Activated CD4-positive, alpha-beta memory T cell treated with anti-CD3 and anti-CD28 coated beads for 36 hours (primary cell): ENCODE measurements at regions not wholly inside any gene's neighbourhood (a gene's known extent, or its start where the extent isn't known, plus 50 kb on each side); places are given as distances from the start of the nearest gene placed in this dataset.

ENCODE experiments used
- CTCF ChIA-PET: fragments of 350-600 bp; sonication (Branson Sonifier 250); formaldehyde crosslinking; loops from one replicate; lab custom pipeline; 2021; ENCODE audit warnings: antibody characterized with exemption, inconsistent platforms; lab: Charles Lee
- POLR2A ChIA-PET: fragments of 350-600 bp; sonication (Branson Sonifier 250); formaldehyde crosslinking; loops from one replicate; lab custom pipeline; 2021; ENCODE audit warnings: antibody characterized with exemption; lab: Charles Lee
- DNase-seq: peaks from one replicate; pipeline ENCODE4 v3.0.0-alpha.2; 2020
- H3K27ac Mint-ChIP-seq: one replicate; pipeline ENCODE4 v1.8.0; 2021; ENCODE audit warnings: mixed read lengths
- H3K27me3 Mint-ChIP-seq: one replicate; pipeline ENCODE4 v1.8.0; 2021; ENCODE audit warnings: mixed read lengths
- H3K36me3 Mint-ChIP-seq: one replicate; pipeline ENCODE4 v1.8.0; 2021; ENCODE audit warnings: mixed read lengths
- H3K4me1 Mint-ChIP-seq: one replicate; pipeline ENCODE4 v1.8.0; 2021; ENCODE audit warnings: low read depth, mixed read lengths
- H3K4me3 Mint-ChIP-seq: one replicate; pipeline ENCODE4 v1.8.0; 2021; ENCODE audit warnings: mild to moderate bottlenecking, mixed read lengths
- H3K9me3 Mint-ChIP-seq: one replicate; pipeline ENCODE4 v1.8.0; 2021; ENCODE audit warnings: mixed read lengths
- intact Hi-C: fragments of 100-400 bp; cut with micrococcal nuclease; formaldehyde crosslinking; loops from one replicate; pipeline ENCODE4 v1.15.1; 2023

DNA sequence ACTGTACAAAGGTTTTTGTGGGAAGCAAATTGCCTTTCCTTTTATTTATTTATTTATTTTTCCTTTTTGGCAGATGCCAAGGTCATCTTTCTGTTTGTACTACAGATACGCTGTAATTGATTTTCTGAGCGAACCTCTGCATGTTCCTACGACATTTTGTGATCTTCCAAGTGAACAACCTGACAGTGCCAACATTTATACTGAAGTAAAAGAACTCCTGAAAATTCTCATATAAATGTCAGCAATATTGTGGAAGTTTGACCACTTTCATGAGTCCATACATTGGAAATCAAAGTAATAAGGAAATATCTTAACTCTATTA, 86.8 kb upstream of the EEPD1 start:
- H3K4me3 Mint-ChIP-seq = no peak overlapping the region
- no peaks in the 10 kb centered on the region for H3K9me3 Mint-ChIP-seq
- intact Hi-C loops = no loop called here
- no peaks in the 10 kb centered on the region for H3K4me1 Mint-ChIP-seq
- no peaks in the 10 kb centered on the region for H3K36me3 Mint-ChIP-seq
- H3K27ac Mint-ChIP-seq = no peak overlapping the region
- ChIA-PET POLR2A (no interaction called here), CTCF (no interaction called here)
- DNase-seq = no peak
- peaks cover 2% of the 10 kb centered on the region for H3K27me3 Mint-ChIP-seq

DNA sequence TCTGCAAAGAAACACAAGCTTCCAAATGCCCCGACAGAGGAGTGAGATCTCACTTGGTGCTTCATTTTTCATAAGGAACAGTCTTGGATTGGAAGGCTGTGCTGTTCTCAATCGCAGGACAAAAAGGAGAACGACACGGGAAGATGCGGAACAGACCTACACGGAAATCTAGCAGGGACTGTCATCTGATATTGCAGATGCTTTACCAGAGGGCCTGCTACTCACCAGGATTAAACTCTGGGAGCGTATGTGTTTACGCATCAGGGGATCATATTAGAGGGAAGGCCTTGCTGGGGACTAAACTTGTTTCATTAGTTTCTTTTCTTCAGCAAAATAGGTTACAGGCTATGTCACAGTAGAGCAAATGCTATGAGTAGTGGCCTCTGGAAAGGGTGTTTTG, 82.8 kb upstream of the EEPD1 start:
- Mint-ChIP-seq H3K27me3 (no peaks in the 10 kb centered on the region), H3K4me3 (no peak overlapping the region), H3K9me3 (no peaks in the 10 kb centered on the region), H3K4me1 (no peaks in the 10 kb centered on the region), H3K27ac (no peak overlapping the region), H3K36me3 (no peaks in the 10 kb centered on the region)
- intact Hi-C loops = no loop called here
- no peak for DNase-seq
- ChIA-PET CTCF (no interaction called here), POLR2A (no interaction called here)

DNA sequence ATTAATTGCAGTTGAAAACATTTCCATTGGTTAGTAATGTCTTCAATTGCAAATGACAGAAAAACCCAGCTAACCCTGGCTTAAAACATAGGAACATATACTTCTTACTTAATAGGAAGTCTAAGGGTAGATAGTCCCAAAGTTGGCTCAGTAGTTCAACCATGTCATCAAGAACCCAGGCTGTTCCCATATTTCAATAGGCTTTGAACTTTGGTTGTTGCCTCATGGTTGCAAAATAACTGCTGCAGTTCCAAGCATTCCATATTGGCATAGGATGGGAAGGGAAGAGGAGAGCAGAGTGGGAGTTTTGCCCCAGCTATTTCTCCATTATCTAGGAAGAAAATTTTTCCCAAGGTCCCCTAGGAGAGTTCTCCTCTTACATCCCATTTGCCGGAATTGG, 81.4 kb upstream of the EEPD1 start:
- Mint-ChIP-seq H3K27ac (no peak overlapping the region), H3K36me3 (no peaks in the 10 kb centered on the region), H3K27me3 (no peaks in the 10 kb centered on the region), H3K4me3 (no peak overlapping the region), H3K4me1 (no peaks in the 10 kb centered on the region), H3K9me3 (no peaks in the 10 kb centered on the region)
- intact Hi-C loops = no loop called here
- ChIA-PET POLR2A (no interaction called here), CTCF (no interaction called here)
- no peak for DNase-seq

DNA sequence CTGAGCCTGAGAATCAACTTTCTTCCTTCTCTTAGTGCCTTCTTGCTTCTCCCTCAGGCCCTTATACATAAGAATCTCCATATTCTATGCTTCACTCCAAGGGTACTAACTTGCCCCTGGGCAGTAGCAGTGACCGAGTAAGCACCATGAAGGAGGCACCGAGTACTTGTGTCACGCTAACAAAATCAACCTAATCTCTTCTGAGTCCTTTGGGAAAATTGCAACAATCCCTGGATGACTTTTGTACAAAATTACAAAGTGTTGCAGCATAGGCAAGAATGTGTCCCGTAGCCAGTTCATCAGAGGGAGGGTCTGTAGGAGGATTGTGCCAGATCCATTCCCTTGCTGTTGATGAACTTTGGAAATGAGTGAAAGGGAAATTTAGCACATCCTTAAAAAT, 80.4 kb upstream of the EEPD1 start:
- Mint-ChIP-seq H3K4me1 (no peaks in the 10 kb centered on the region), H3K4me3 (no peak overlapping the region), H3K27me3 (no peaks in the 10 kb centered on the region), H3K36me3 (no peaks in the 10 kb centered on the region), H3K27ac (no peak overlapping the region), H3K9me3 (no peaks in the 10 kb centered on the region)
- no peak for DNase-seq
- ChIA-PET POLR2A (no interaction called here), CTCF (no interaction called here)
- intact Hi-C loops = no loop called here

DNA sequence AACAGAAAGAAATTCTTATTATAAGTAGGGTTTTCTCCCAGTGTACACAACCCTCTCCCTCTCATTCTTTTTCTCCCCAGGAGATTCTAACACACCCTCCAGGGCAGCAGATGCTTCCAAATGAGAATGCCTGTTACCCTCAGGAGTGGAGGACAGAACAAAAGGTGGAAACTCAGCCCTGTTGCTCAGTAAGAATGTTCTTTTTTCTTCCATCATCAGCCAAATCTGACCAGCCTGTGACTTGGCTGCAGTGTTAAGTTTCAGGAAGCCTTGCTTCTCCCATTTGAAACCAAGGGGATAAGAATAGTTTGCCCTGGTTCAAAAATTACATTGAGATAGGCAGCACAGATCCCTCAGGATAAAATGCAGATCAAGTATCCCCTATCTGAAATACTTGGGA, 77.5 kb upstream of the EEPD1 start:
- no peak overlapping the region for H3K27ac Mint-ChIP-seq
- no peak for DNase-seq
- no peaks in the 10 kb centered on the region for H3K36me3 Mint-ChIP-seq
- intact Hi-C loops = no loop called here
- H3K27me3 Mint-ChIP-seq = no peaks in the 10 kb centered on the region
- no peak overlapping the region for H3K4me3 Mint-ChIP-seq
- ChIA-PET POLR2A (no interaction called here), CTCF (no interaction called here)
- H3K4me1 Mint-ChIP-seq = no peaks in the 10 kb centered on the region
- H3K9me3 Mint-ChIP-seq = no peaks in the 10 kb centered on the region

DNA sequence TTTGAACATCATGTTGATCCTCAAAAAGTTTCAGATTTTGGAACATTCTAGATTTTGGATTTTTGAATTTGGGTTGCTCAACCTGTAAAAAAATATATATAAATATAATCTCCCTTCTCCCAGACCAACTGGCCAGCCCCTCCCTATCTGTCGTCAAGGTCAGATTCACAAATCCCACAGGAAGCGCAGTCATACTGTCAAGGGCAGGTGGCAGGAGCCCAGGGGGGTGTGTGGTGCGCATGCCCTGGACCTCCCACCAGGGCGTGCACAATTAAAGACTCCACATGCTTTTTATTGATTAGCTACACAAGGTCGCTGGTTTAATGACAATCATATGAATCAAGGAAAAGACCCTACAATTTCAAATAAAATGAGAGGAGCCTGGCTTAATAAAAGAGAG, 77.0 kb upstream of the EEPD1 start:
- no peaks in the 10 kb centered on the region for H3K27me3 Mint-ChIP-seq
- no peak for DNase-seq
- H3K4me1 Mint-ChIP-seq = no peaks in the 10 kb centered on the region
- no peak overlapping the region for H3K4me3 Mint-ChIP-seq
- ChIA-PET CTCF (no interaction called here), POLR2A (no interaction called here)
- intact Hi-C loops = no loop called here
- no peaks in the 10 kb centered on the region for H3K36me3 Mint-ChIP-seq
- H3K9me3 Mint-ChIP-seq = no peaks in the 10 kb centered on the region
- no peak overlapping the region for H3K27ac Mint-ChIP-seq

DNA sequence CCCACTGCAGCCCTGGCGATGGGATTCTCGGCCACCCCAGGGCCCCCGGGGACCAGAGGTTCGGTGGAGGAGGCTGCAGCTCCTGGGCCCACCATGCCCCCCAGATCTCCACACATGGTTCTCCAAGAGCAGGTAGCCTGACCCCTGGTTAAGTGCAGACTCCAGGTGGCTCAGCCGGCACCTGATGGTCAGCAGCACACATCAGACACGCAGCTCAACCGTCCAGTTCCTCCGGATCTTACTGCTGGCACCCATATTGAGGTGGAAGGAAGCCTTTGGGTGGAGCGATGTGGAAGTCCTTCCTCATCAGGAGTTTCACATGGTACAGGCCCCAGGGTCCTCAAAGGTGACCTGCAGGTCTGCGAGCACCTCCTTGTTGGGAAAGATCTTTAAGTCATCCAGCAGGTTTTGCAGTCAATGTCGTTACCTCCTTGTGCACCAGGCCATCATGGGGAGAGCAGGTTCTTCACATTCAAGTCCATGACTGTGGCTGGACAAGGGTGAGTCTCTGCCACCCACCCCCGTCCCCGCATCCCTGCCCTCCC, 74.2 kb upstream of the EEPD1 start:
- Mint-ChIP-seq H3K27me3 (no peaks in the 10 kb centered on the region), H3K9me3 (no peaks in the 10 kb centered on the region), H3K36me3 (no peaks in the 10 kb centered on the region), H3K27ac (no peak overlapping the region), H3K4me1 (no peaks in the 10 kb centered on the region), H3K4me3 (no peak overlapping the region)
- ChIA-PET CTCF (no interaction called here), POLR2A (no interaction called here)
- DNase-seq = no peak
- intact Hi-C loops = no loop called here

DNA sequence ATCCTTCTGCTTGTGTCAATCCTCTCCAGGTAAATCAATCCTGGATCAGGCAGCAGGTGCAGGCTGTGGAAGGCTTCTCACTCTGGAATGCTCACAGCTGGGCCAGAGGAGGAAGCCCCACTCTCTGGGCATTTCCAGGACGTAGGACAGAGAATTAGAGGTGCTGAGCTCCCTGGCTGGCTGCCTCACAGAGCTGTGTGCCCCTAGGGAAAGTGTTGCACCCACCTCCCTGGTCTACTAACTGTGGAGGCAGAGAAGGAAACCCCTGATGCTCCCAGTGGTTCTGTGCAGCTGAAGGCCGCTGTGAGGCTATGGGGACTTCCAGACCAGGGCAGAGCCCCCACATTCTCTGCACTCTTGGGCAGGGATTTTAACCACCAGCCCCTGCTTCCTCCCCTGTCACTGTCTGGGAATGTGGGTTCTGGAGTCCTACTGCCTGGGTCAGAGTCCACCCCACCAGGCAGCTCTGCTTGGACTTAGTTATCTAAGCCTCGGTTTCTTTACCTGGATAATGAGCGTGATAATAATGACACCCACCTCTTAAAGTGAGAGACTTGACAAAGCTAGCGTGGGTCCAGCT, 73.5 kb upstream of the EEPD1 start:
- no peak for DNase-seq
- Mint-ChIP-seq H3K36me3 (no peaks in the 10 kb centered on the region), H3K4me1 (no peaks in the 10 kb centered on the region), H3K27ac (no peak overlapping the region), H3K9me3 (no peaks in the 10 kb centered on the region), H3K4me3 (no peak overlapping the region), H3K27me3 (no peaks in the 10 kb centered on the region)
- ChIA-PET CTCF (no interaction called here), POLR2A (no interaction called here)
- intact Hi-C loops = no loop called here

DNA sequence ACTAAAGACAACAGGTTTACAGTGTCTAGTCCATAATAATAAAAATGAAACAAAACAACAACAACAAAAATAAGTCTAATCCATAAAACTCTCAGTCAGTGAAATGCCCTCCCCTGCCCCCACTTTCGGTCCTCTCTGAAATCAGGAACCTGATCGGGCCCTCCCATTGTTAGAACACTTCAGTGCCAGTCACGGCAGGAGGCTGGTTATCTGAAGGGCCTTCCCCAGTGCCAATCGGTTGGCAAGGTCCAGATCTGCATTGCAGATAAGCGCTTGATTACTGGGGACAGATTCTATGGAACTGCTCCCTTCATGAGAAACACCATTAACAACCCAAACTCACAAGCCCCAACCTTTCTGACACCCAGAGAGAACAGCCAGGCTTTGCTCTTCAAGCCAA, 72.2 kb upstream of the EEPD1 start:
- CTCF ChIA-PET = no interaction called here
- no peaks in the 10 kb centered on the region for H3K9me3 Mint-ChIP-seq
- no peak overlapping the region for H3K4me3 Mint-ChIP-seq
- H3K27me3 Mint-ChIP-seq = no peaks in the 10 kb centered on the region
- intact Hi-C loops = no loop called here
- H3K27ac Mint-ChIP-seq = no peak overlapping the region
- no peak for DNase-seq
- POLR2A ChIA-PET = no interaction called here
- H3K36me3 Mint-ChIP-seq = no peaks in the 10 kb centered on the region
- H3K4me1 Mint-ChIP-seq = no peaks in the 10 kb centered on the region

DNA sequence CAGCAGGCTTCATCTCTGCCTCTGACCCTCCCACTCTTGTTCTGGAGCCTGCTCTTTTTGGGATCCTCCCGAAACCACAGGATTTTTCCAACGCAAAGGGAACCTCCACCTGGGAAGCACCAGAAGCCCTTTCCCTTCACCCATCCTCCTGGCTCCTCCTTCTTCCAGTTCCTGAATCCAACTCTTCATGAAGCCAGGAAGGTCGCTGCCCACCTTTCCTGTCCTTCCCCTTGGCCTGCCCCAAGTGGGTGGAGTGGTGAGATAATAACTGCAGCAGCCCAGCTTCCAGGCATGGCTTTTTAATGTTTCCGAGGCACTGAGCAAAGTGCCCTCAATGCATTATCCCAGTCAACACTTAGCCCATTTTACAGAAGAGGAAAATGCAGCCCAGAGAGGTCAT, 70.8 kb upstream of the EEPD1 start:
- Mint-ChIP-seq H3K27me3 (no peaks in the 10 kb centered on the region), H3K9me3 (no peaks in the 10 kb centered on the region), H3K27ac (no peak overlapping the region), H3K4me3 (no peak overlapping the region), H3K4me1 (no peaks in the 10 kb centered on the region), H3K36me3 (no peaks in the 10 kb centered on the region)
- ChIA-PET POLR2A (no interaction called here), CTCF (no interaction called here)
- DNase-seq = no peak
- intact Hi-C loops = no loop called here

DNA sequence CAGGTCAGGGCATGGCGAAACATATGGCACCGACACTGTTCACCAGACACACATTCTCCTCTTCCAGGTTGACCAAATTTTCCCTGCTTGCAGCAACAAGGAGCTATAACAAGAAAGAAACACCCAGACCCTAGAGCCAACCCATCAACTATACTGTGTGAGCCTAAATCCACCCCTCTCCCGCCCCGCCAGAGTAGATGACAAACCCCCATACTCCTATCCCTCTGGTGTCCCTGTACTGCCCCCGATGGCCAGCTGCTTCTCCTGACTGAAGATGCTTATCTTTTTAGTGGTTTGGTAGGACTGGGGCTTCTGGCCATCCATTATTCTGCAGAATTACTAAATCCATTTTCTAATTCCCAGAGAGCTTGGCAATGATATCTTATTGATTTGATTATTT, 70.1 kb upstream of the EEPD1 start:
- no peaks in the 10 kb centered on the region for H3K36me3 Mint-ChIP-seq
- no peaks in the 10 kb centered on the region for H3K27me3 Mint-ChIP-seq
- ChIA-PET CTCF (interaction anchor here (0.8 kb wide), 1 partner anchor 97 kb away, joined by 3 read pairs; no protein-coding TSS in a partner anchor), POLR2A (no interaction called here)
- H3K27ac Mint-ChIP-seq = no peak overlapping the region
- intact Hi-C loops = no loop called here
- no peaks in the 10 kb centered on the region for H3K9me3 Mint-ChIP-seq
- H3K4me3 Mint-ChIP-seq = no peak overlapping the region
- H3K4me1 Mint-ChIP-seq = no peaks in the 10 kb centered on the region
- DNase-seq = no peak

DNA sequence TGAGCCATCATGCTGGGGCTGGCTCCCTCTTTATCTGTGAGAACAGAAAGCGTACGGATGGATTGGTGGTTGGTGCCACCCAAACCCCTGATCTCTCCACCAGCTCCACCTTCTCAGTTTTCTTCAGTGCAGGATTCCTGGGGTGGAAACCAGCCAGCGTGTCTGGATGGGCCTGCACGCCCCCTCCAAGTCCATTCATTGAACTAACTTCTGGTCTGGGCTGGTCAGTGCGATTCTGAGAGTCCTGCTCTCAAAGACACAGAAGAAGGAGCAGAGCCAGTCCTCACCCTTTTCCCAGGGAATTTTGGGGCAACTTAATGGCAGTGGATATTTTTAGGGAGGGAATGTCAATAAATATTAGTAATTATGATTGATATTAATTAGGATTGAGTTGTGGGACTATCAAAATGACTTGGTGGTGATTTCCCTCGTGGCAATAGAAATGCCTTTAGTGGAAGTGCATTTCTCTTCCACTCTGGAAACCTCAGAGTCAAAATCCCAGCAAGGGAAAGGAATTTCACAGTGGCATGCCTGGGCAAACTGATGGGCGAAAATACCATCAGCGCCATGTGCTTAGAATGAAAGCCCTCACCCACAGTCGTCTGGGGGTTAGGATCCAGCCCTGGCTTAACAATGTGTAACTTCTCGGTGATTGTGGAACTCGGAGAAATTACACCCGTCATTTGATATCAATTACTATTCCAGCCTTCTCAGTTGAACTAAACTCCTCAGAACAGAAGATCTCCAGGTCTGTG, 69.3 kb upstream of the EEPD1 start:
- intact Hi-C loops = no loop called here
- no peak for DNase-seq
- CTCF ChIA-PET = no interaction called here
- POLR2A ChIA-PET = no interaction called here
- no peaks in the 10 kb centered on the region for H3K4me1 Mint-ChIP-seq
- no peaks in the 10 kb centered on the region for H3K27me3 Mint-ChIP-seq
- H3K27ac Mint-ChIP-seq = no peak overlapping the region
- no peak overlapping the region for H3K4me3 Mint-ChIP-seq
- H3K36me3 Mint-ChIP-seq = no peaks in the 10 kb centered on the region
- H3K9me3 Mint-ChIP-seq = no peaks in the 10 kb centered on the region

DNA sequence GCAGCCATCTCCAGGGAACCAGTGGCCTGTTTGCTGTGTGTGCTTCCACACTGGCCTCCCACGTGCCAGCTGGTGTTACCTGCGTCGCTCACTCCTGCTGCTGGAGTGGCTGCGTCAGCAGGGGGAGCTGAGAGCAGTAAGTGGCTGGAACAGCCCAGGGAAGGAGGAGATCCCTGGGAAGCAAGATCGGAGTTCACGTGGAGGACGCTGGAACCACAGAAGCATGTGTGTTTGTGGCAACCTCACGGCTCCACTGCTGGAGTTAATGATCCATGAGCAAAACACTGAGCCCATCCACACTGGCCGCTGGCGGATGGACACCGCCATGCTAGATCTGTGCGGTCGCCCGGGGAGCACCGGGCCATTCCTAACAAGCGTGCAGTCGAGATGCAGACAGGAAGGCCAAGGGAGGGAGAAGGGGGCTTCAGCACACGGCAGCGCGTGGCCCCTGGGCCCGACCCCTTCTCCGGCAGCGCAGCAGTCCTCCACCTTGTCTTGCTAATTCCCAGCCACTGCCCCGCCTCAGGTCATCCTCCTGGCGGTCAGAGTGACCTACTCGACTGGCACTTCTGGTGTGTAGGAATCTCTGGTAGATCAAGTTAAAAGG, 68.5 kb upstream of the EEPD1 start:
- no peak for DNase-seq
- POLR2A ChIA-PET = no interaction called here
- Mint-ChIP-seq H3K36me3 (no peaks in the 10 kb centered on the region), H3K27me3 (no peaks in the 10 kb centered on the region), H3K9me3 (no peaks in the 10 kb centered on the region), H3K27ac (no peak overlapping the region), H3K4me3 (no peak overlapping the region), H3K4me1 (no peaks in the 10 kb centered on the region)
- intact Hi-C loops = no loop called here
- CTCF ChIA-PET = no interaction called here
